SJSA1 (cell line): ENCODE measurements at regions not wholly inside any gene's neighbourhood (a gene's known extent, or its start where the extent isn't known, plus 50 kb on each side); places are given as distances from the start of the nearest gene placed in this dataset.

ENCODE experiments used
- DNase-seq, 2 experiments: peaks; one replicate each; pipeline ENCODE4 v3.0.0-alpha.2; 2015 to 2020; ENCODE audit warnings: low spot score in 2 of 2, low read depth in 1 of 2
- H3K27ac ChIP-seq: fragments of 250-450 bp; sonication (Bioruptor Pico); 2 replicates; pipeline ENCODE4 v1.5.1; 2020; ENCODE audit warnings: mild to moderate bottlenecking, moderate library complexity
- H3K27me3 ChIP-seq: fragments of 250-450 bp; sonication (Bioruptor Pico); replicated peaks from 2 replicates; pipeline ENCODE4 v1.5.1; 2020; ENCODE audit warnings: mild to moderate bottlenecking, moderate library complexity
- H3K36me3 ChIP-seq: fragments of 250-450 bp; sonication (Bioruptor Pico); 2 replicates; pipeline ENCODE4 v1.5.1; 2020; ENCODE audit warnings: mild to moderate bottlenecking
- H3K4me1 ChIP-seq: fragments of 250-450 bp; sonication (Bioruptor Pico); replicated peaks from 2 replicates; pipeline ENCODE4 v1.6.1; 2021; ENCODE audit warnings: mild to moderate bottlenecking
- H3K4me3 ChIP-seq: fragments of 250-450 bp; sonication (Bioruptor Pico); 2 replicates; pipeline ENCODE4 v1.5.1; 2020; ENCODE audit warnings: mild to moderate bottlenecking
- H3K9me3 ChIP-seq: fragments of 250-450 bp; sonication (Bioruptor Pico); replicated peaks from 2 replicates; pipeline ENCODE4 v1.5.1; 2020; ENCODE audit warnings: mild to moderate bottlenecking

DNA sequence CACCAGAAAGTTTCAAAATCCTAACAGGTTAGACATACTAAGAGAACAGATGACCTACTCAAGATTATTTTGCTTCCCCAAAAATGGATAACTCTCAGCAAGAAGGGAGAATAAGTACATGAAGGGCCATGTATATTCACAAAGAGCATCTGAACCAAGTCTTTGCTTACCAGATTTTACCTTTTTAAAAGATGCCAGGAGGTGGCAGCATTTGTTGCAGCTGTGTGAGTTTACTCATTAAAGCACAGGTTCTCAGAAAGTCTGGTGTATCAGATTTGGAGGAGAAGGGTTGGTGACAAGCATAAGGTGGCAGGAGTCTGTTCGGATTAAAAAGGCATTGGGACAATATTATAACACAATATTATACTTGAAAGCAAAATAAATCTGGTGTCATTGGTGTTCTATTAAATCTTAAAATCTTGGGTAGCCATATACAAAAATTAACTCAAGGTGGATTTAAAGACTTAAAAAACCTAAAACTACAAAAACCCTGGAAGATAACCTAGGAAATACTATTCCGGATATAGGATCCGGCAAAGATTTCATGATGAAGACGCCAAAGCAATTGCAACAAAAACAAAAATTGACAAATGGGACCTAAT is 51.3 kb upstream of the NFKB1 start:
- peak in 1 of 2 experiments; percentile 31 for DNase-seq
- no peak overlapping the region for H3K27ac ChIP-seq

DNA sequence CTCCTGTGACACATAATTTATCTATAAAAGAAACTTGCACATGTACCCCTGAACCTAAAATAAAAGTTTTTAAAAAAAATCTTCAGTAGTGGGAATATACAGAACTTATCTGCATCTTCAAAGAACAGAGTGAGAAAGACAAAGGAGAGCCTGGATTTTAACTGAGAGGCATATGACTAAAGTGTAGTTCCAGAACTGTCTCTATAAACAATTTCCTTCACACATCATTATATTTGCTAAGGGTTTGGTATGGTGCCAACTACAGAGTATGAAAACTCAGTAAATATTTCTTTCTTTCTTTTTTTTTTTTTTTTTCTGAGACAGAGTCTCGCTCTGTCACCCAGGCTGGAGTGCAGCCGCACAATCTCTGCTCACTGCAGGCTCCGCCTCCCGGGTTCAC is 49.9 kb upstream of the NFKB1 start:
- no peaks in the 10 kb centered on the region for H3K27me3 ChIP-seq
- DNase-seq: no peak
- H3K36me3 ChIP-seq: no peaks in the 10 kb centered on the region
- H3K4me3 ChIP-seq: no peak overlapping the region
- no peak overlapping the region for H3K27ac ChIP-seq
- H3K9me3 ChIP-seq: no peaks in the 10 kb centered on the region
- no peaks in the 10 kb centered on the region for H3K4me1 ChIP-seq

More for the DNA sequence above, 51.3 kb upstream of the NFKB1 start:
- Histone ChIP-seq H3K9me3 (no peaks in the 10 kb centered on the region), H3K4me1 (no peaks in the 10 kb centered on the region), H3K27me3 (no peaks in the 10 kb centered on the region), H3K4me3 (no peak overlapping the region), H3K36me3 (no peaks in the 10 kb centered on the region)
